ENCODE measurements at regions not wholly inside any gene's neighbourhood (a gene's known extent, or its start where the extent isn't known, plus 50 kb on each side); places are given as distances from the start of the nearest gene placed in this dataset.

DNA sequence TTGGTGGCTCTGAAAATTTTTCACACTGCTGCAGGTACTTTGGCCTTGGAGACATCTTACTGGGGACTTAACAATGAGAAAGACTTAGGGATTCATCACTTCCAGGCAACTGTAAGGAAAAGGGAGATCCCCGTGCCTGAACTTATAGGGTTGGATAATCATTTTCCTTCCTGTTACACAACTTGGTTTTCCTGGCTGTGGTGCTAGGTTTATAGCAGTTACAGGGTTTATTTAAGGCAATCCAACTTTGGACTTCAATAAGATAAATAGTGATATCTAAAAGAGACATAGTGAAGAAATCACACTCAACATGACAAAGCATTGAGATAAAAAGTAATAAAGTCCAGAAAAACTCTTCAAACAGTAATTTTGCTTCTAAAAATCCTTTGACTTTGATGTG is 70.2 kb upstream of the RAPH1 start:
- TF ChIP-seq, protein P1, sequence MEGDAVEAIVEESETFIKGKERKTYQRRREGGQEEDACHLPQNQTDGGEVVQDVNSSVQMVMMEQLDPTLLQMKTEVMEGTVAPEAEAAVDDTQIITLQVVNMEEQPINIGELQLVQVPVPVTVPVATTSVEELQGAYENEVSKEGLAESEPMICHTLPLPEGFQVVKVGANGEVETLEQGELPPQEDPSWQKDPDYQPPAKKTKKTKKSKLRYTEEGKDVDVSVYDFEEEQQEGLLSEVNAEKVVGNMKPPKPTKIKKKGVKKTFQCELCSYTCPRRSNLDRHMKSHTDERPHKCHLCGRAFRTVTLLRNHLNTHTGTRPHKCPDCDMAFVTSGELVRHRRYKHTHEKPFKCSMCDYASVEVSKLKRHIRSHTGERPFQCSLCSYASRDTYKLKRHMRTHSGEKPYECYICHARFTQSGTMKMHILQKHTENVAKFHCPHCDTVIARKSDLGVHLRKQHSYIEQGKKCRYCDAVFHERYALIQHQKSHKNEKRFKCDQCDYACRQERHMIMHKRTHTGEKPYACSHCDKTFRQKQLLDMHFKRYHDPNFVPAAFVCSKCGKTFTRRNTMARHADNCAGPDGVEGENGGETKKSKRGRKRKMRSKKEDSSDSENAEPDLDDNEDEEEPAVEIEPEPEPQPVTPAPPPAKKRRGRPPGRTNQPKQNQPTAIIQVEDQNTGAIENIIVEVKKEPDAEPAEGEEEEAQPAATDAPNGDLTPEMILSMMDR (conservative IDR thresholded peaks at IDR 0.05): no peak
- Mint-ChIP-seq H3K4me1 (no peaks in the 10 kb centered on the region), H3K9me3 (no peaks in the 10 kb centered on the region), H3K4me3 (no peak overlapping the region), H3K27me3 (ENCODE audit: low read depth) (no peaks in the 10 kb centered on the region), H3K27ac (ENCODE audit: unreplicated experiment) (no peak overlapping the region), H3K36me3 (ENCODE audit: low read depth) (no peaks in the 10 kb centered on the region)
- no peak for DNase-seq (ENCODE audit: low read depth, low spot score)

DNA sequence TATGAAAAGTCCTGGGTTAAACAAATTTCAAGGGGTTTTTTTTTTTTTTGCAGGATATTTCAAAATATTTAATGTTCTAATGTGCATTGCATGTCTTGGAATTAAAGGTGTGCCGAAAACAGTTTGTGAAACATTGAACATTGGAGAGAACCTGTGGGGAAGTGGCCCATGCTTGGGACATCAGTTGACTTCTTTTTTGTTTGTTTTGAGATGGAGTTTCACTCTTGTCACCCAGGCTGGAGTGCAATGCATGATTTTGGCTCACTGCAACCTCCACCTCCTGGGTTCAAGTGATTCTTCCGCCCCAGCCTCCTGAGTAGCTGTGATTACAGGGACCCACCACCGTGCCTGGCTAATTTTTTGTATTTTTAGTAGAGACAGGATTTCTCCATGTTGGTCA is 71.0 kb upstream of the RAPH1 start:
- TF ChIP-seq, protein P1 (conservative IDR thresholded peaks at IDR 0.05): no peak
- Mint-ChIP-seq H3K9me3 (no peaks in the 10 kb centered on the region), H3K27ac (ENCODE audit: unreplicated experiment) (no peak overlapping the region), H3K27me3 (ENCODE audit: low read depth) (no peaks in the 10 kb centered on the region), H3K4me3 (no peak overlapping the region), H3K36me3 (ENCODE audit: low read depth) (no peaks in the 10 kb centered on the region), H3K4me1 (no peaks in the 10 kb centered on the region)
- DNase-seq (ENCODE audit: low read depth, low spot score): no peak

DNA sequence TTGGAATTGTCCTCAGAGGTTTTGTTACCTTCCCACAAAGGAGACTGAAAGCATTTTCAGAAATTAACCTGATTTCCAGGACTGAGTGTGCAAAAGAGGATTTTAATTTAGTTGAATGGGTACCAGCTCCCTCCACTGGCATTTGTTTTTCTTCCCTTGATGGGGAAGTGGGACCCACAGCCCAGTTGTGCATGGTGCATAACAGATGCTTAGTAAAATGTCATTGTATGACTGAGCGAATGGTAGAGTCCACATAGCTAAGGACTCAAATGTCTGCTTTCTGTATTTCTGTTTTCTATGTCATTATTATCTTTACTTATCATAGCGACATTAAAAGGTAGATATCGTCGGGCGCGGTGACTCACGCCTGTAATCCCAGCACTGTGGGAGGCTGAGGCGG is 75.5 kb upstream of the RAPH1 start:
- TF ChIP-seq, protein P1 (conservative IDR thresholded peaks at IDR 0.05): no peak
- H3K27me3 Mint-ChIP-seq (ENCODE audit: low read depth): no peaks in the 10 kb centered on the region
- H3K9me3 Mint-ChIP-seq: no peaks in the 10 kb centered on the region
- no peak overlapping the region for H3K4me3 Mint-ChIP-seq
- no peak overlapping the region for H3K27ac Mint-ChIP-seq (ENCODE audit: unreplicated experiment)
- no peak for DNase-seq (ENCODE audit: low read depth, low spot score)
- H3K4me1 Mint-ChIP-seq: no peaks in the 10 kb centered on the region
- H3K36me3 Mint-ChIP-seq (ENCODE audit: low read depth): no peaks in the 10 kb centered on the region

GRCh38 chr2:203612246-203612645 is 77.1 kb upstream of the RAPH1 start:
- Mint-ChIP-seq H3K27me3 (ENCODE audit: low read depth) (no peaks in the 10 kb centered on the region), H3K4me3 (no peak overlapping the region), H3K27ac (ENCODE audit: unreplicated experiment) (no peak overlapping the region), H3K4me1 (no peaks in the 10 kb centered on the region), H3K9me3 (peaks cover 4% of the 10 kb centered on the region), H3K36me3 (ENCODE audit: low read depth) (no peaks in the 10 kb centered on the region)
- DNase-seq (ENCODE audit: low read depth, low spot score): no peak
- TF ChIP-seq, protein P1 (conservative IDR thresholded peaks at IDR 0.05): no peak

- H3K27me3 Mint-ChIP-seq (ENCODE audit: low read depth): no peaks in the 10 kb centered on the region
- H3K4me3 Mint-ChIP-seq: no peak overlapping the region
- H3K27ac Mint-ChIP-seq (ENCODE audit: unreplicated experiment): no peak overlapping the region
- H3K4me1 Mint-ChIP-seq: no peaks in the 10 kb centered on the region
- no peaks in the 10 kb centered on the region for H3K36me3 Mint-ChIP-seq (ENCODE audit: low read depth)
- peaks cover 6% of the 10 kb centered on the region for H3K9me3 Mint-ChIP-seq
- TF ChIP-seq, protein P1 (conservative IDR thresholded peaks at IDR 0.05): no peak
- DNase-seq (ENCODE audit: low read depth, low spot score): no peak
Observed at GRCh38 chr2:203619267-203619878, 84.3 kb upstream of the RAPH1 start.

Data from neural crest cell (in vitro differentiated cells).